HL-60 (cell line): ENCODE measurements at regions not wholly inside any gene's neighbourhood (a gene's known extent, or its start where the extent isn't known, plus 50 kb on each side); places are given as distances from the start of the nearest gene placed in this dataset.

ENCODE experiments used
- DNase-seq, 2 experiments: peaks; one replicate each; pipeline ENCODE4 v3.0.0-alpha.2; 2010 to 2020; ENCODE audit warnings: low read depth in 1 of 2, low spot score in 1 of 2
- H3K27ac ChIP-seq: fragments of 250-450 bp; sonication (Bioruptor Pico); replicated peaks from 2 replicates; pipeline ENCODE4 v1.5.1; 2020; ENCODE audit warnings: mild to moderate bottlenecking, moderate library complexity
- H3K27me3 ChIP-seq: fragments of 250-450 bp; sonication (Bioruptor Pico); 2 replicates; pipeline ENCODE4 v1.5.1; 2021; ENCODE audit warnings: mild to moderate bottlenecking, moderate library complexity; ENCODE audit not compliant: insufficient read depth, poor library complexity, severe bottlenecking
- H3K4me3 ChIP-seq: replicated peaks from 2 replicates; pipeline ENCODE4 v1.5.1; 2011; ENCODE audit warnings: mild to moderate bottlenecking, control low read depth, low read length; ENCODE audit not compliant: insufficient read depth
- CTCF ChIP-seq: IDR thresholded peaks from one replicate; pipeline ENCODE4 v1.5.1; 2011; ENCODE audit warnings: low read length, control low read depth, inconsistent platforms; ENCODE audit not compliant: insufficient read depth
- GABPA ChIP-seq: IDR thresholded peaks from 2 replicates; pipeline ENCODE4 v1.6.1; 2012; ENCODE audit warnings: low read depth
- POLR2AphosphoS5 ChIP-seq: IDR thresholded peaks from 2 replicates; pipeline ENCODE4 v1.6.1; 2012; ENCODE audit warnings: low read depth
- REST ChIP-seq: IDR thresholded peaks from 2 replicates; pipeline ENCODE4 v1.6.1; 2012; ENCODE audit warnings: low read depth; ENCODE audit not compliant: insufficient replicate concordance
- SPI1 ChIP-seq: IDR thresholded peaks from 2 replicates; pipeline ENCODE4 v1.6.1; 2012; ENCODE audit warnings: low read depth, mild to moderate bottlenecking, borderline replicate concordance

- Histone ChIP-seq H3K27ac (no peak overlapping the region), H3K27me3 (no peaks in the 10 kb centered on the region), H3K4me3 (no peak overlapping the region)
- TF ChIP-seq POLR2AphosphoS5 = no peak
- TF ChIP-seq SPI1 = no peak
- TF ChIP-seq GABPA = no peak
- TF ChIP-seq CTCF = no peak
- no peak for DNase-seq
Observed at GRCh38 chr14:66432334-66432733, 53.8 kb upstream of the CCDC196 start.

GRCh38 chr14:66434464-66434863 is 51.7 kb upstream of the CCDC196 start:
- no peak for TF ChIP-seq POLR2AphosphoS5
- no peak for TF ChIP-seq REST
- TF ChIP-seq GABPA = no peak
- no peak for TF ChIP-seq SPI1
- TF ChIP-seq CTCF = no peak
- no peak for DNase-seq
- Histone ChIP-seq H3K4me3 (no peak overlapping the region), H3K27me3 (no peaks in the 10 kb centered on the region), H3K27ac (no peak overlapping the region)

GRCh38 chr14:66435683-66436082 is 50.5 kb upstream of the CCDC196 start:
- Histone ChIP-seq H3K4me3 (no peak overlapping the region), H3K27ac (no peak overlapping the region), H3K27me3 (no peaks in the 10 kb centered on the region)
- no peak for DNase-seq
- TF ChIP-seq SPI1 (no peak), REST (no peak), GABPA (no peak), CTCF (no peak), POLR2AphosphoS5 (no peak)
